ENCODE measurements at regions not wholly inside any gene's neighbourhood (a gene's known extent, or its start where the extent isn't known, plus 50 kb on each side); places are given as distances from the start of the nearest gene placed in this dataset.

DNA sequence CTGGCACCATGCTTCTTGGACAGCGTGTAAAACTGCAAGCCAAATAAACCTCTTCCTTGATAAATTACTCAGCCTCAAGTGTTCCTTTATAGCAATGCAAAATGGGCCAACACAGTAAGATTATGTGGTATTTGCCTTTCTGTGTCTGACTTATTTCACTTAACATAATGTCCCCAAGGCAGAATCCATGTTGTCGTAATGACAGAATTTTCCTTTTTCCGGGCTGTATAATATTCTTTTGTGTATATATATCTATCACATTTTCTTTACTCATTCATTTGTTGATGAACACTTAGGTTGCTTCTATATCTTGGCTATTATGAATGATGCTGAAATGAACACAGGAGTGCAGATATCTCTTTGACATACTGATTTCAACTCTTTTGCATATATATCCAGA is 209.1 kb upstream of the PTER start:
- ATAC-seq, result no peak
- no peak for TF ChIP-seq GLIS3 (CRISPR knock-in tag; IDR thresholded peaks at IDR 0.05)
- TF ChIP-seq ZFP3 (CRISPR knock-in tag; IDR thresholded peaks at IDR 0.05), result no peak
- no peak for TF ChIP-seq ARNTL (CRISPR knock-in tag; IDR thresholded peaks at IDR 0.05; ENCODE audit: borderline replicate concordance, low read depth)
- TF ChIP-seq, protein P1, sequence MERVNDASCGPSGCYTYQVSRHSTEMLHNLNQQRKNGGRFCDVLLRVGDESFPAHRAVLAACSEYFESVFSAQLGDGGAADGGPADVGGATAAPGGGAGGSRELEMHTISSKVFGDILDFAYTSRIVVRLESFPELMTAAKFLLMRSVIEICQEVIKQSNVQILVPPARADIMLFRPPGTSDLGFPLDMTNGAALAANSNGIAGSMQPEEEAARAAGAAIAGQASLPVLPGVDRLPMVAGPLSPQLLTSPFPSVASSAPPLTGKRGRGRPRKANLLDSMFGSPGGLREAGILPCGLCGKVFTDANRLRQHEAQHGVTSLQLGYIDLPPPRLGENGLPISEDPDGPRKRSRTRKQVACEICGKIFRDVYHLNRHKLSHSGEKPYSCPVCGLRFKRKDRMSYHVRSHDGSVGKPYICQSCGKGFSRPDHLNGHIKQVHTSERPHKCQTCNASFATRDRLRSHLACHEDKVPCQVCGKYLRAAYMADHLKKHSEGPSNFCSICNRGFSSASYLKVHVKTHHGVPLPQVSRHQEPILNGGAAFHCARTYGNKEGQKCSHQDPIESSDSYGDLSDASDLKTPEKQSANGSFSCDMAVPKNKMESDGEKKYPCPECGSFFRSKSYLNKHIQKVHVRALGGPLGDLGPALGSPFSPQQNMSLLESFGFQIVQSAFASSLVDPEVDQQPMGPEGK (CRISPR knock-in tag; IDR thresholded peaks at IDR 0.05; ENCODE audit: borderline replicate concordance), result no peak
- no peak for TF ChIP-seq RARB (CRISPR knock-in tag; IDR thresholded peaks at IDR 0.05)
- TF ChIP-seq SNAI2 (CRISPR knock-in tag; IDR thresholded peaks at IDR 0.05), result no peak
- TF ChIP-seq ISL1 (CRISPR knock-in tag; IDR thresholded peaks at IDR 0.05), result no peak
- no peak for TF ChIP-seq TOX (CRISPR knock-in tag; IDR thresholded peaks at IDR 0.05; ENCODE audit: borderline replicate concordance)
- no peak for TF ChIP-seq BACH2 (CRISPR knock-in tag; IDR thresholded peaks at IDR 0.05; ENCODE audit: borderline replicate concordance)
- no peak for TF ChIP-seq ZFP30 (CRISPR knock-in tag; IDR thresholded peaks at IDR 0.05)
- TF ChIP-seq TCF4 (CRISPR knock-in tag; IDR thresholded peaks at IDR 0.05; ENCODE audit: borderline replicate concordance), result no peak
- TF ChIP-seq OSR1 (CRISPR knock-in tag; IDR thresholded peaks at IDR 0.05), result no peak

GRCh38 chr10:16231176-16231575 is 205.6 kb upstream of the PTER start:
- TF ChIP-seq, protein P1 (CRISPR knock-in tag; IDR thresholded peaks at IDR 0.05; ENCODE audit: borderline replicate concordance), result no peak
- no peak for TF ChIP-seq GLIS3 (CRISPR knock-in tag; IDR thresholded peaks at IDR 0.05)
- TF ChIP-seq TOX (CRISPR knock-in tag; IDR thresholded peaks at IDR 0.05; ENCODE audit: borderline replicate concordance), result no peak
- no peak for TF ChIP-seq ZNF565 (CRISPR knock-in tag; conservative IDR thresholded peaks at IDR 0.05; ENCODE audit: low read depth)
- TF ChIP-seq RARB (CRISPR knock-in tag; IDR thresholded peaks at IDR 0.05), result no peak
- TF ChIP-seq POU6F1 (CRISPR knock-in tag; IDR thresholded peaks at IDR 0.05; ENCODE audit: borderline replicate concordance, low read depth), result no peak
- no peak for TF ChIP-seq CSRNP3 (CRISPR knock-in tag; IDR thresholded peaks at IDR 0.05)
- no peak for TF ChIP-seq ZC3H10 (CRISPR knock-in tag; IDR thresholded peaks at IDR 0.05)
- TF ChIP-seq OSR1 (CRISPR knock-in tag; IDR thresholded peaks at IDR 0.05), result no peak
- no peak for TF ChIP-seq ZNF8 (CRISPR knock-in tag; IDR thresholded peaks at IDR 0.05)
- no peak for TF ChIP-seq ISL1 (CRISPR knock-in tag; IDR thresholded peaks at IDR 0.05)
- no peak for TF ChIP-seq ZFP30 (CRISPR knock-in tag; IDR thresholded peaks at IDR 0.05)
- TF ChIP-seq PPARA (CRISPR knock-in tag; IDR thresholded peaks at IDR 0.05; ENCODE audit: borderline replicate concordance), result no peak
- no peak for TF ChIP-seq SNAI2 (CRISPR knock-in tag; IDR thresholded peaks at IDR 0.05)

DNA sequence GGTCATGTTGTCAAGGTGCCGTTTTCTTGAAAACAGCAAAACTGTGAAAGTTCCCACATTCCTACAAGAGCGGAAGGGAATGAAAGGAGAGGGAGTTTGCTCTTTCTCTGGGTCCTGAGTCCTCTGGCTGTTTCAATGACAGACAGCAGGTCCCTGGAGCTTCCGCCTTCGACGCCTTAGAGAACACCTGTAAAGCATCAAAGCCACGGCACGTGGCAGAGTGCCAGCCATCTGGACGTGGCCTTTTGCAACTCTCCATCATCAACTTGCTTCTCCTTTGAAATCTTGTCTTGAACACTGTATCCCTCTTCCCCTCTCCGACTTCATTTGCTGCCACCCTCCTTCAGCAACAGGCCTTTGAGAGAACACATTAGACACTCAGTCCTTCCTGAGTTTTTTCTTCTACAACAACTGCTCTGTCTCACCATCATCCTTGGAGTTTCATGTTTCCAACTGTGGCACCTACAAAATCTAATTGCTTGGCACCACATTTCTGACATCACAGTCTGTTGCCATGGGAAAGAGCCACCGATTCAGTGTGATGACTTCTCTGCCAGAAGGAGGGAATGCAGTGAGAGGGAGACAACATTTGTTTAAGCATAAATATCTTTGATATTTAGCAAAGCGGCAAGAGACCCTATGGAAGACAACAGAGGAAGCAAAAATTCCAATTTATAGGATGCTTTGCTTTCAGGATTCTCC is 204.9 kb upstream of the PTER start:
- no peak for ATAC-seq
- TF ChIP-seq ARNTL (CRISPR knock-in tag; IDR thresholded peaks at IDR 0.05; ENCODE audit: borderline replicate concordance, low read depth), result no peak
- no peak for TF ChIP-seq POU6F1 (CRISPR knock-in tag; IDR thresholded peaks at IDR 0.05; ENCODE audit: borderline replicate concordance, low read depth)
- no peak for TF ChIP-seq ISL1 (CRISPR knock-in tag; IDR thresholded peaks at IDR 0.05)
- no peak for TF ChIP-seq CSRNP3 (CRISPR knock-in tag; IDR thresholded peaks at IDR 0.05)
- TF ChIP-seq RARB (CRISPR knock-in tag; IDR thresholded peaks at IDR 0.05), result no peak
- no peak for TF ChIP-seq TOX (CRISPR knock-in tag; IDR thresholded peaks at IDR 0.05; ENCODE audit: borderline replicate concordance)
- TF ChIP-seq BACH2 (CRISPR knock-in tag; IDR thresholded peaks at IDR 0.05; ENCODE audit: borderline replicate concordance), result no peak
- TF ChIP-seq CSDC2 (CRISPR knock-in tag; IDR thresholded peaks at IDR 0.05), result no peak
- TF ChIP-seq, protein P1 (CRISPR knock-in tag; IDR thresholded peaks at IDR 0.05; ENCODE audit: borderline replicate concordance), result no peak
- TF ChIP-seq OSR1 (CRISPR knock-in tag; IDR thresholded peaks at IDR 0.05), result no peak
- no peak for TF ChIP-seq ZNF8 (CRISPR knock-in tag; IDR thresholded peaks at IDR 0.05)
- no peak for TF ChIP-seq ESRRG (CRISPR knock-in tag; IDR thresholded peaks at IDR 0.05)
- no peak for TF ChIP-seq SNAI2 (CRISPR knock-in tag; IDR thresholded peaks at IDR 0.05)
- TF ChIP-seq CREB5 (CRISPR knock-in tag; IDR thresholded peaks at IDR 0.05; ENCODE audit: low read depth), result no peak
- no peak for TF ChIP-seq ZNF70 (CRISPR knock-in tag; IDR thresholded peaks at IDR 0.05)
- TF ChIP-seq ZFP30 (CRISPR knock-in tag; IDR thresholded peaks at IDR 0.05), result no peak

More at GRCh38 chr10:16231176-16231575, 205.6 kb upstream of the PTER start:
- no peak for ATAC-seq
